Hepatocyte (in vitro differentiated cells): ENCODE measurements at regions not wholly inside any gene's neighbourhood (a gene's known extent, or its start where the extent isn't known, plus 50 kb on each side); places are given as distances from the start of the nearest gene placed in this dataset.

Experiments used
- EZH2 ChIP-seq: fragments of 200-600 bp; sonication (generic); IDR thresholded peaks from 2 replicates; pipeline ENCODE4 v1.6.1; 2016; ENCODE audit warnings: antibody characterized with exemption, mild to moderate bottlenecking, borderline replicate concordance
- EZH2phosphoT487 ChIP-seq: fragments of 200-600 bp; sonication (generic); IDR thresholded peaks from one replicate; pipeline ENCODE4 v1.6.1; 2018; ENCODE audit warnings: antibody characterized with exemption, mild to moderate bottlenecking, low read depth, moderate library complexity; ENCODE audit not compliant: unreplicated experiment, severe bottlenecking
- TF ChIP-seq, protein P1 (sequence below): fragments of 200-600 bp; sonication (generic); IDR thresholded peaks from 2 replicates; pipeline ENCODE4 v1.5.1; 2016; ENCODE audit warnings: antibody characterized with exemption, mild to moderate bottlenecking; ENCODE audit not compliant: poor library complexity

DNA sequence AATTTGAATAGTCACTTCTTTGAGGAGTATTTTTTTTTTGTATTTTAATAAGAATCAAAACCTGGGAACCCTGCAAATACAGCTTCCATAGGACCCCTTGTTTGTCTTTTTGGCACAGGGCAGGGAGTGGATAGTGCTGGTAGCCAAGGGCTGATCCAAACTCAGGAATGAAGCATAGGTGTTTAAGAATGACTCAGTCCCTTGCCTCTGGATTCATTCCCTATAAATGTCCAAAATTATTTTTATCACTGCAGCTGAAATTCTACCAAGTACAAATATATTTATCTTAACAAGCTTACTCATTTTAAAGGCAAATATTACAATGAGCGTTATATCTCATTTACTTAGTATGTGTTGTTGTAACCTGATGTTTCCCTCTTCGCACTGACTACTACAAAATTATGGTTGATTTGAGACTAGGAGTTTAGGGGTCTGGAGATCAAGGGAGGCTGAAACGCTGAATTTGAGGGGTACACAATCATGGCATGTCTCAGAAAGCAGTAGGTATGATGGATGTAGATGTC, 278.6 kb upstream of the LYPLAL1 start:
- TF ChIP-seq EZH2phosphoT487 (no peak), EZH2 (no peak)
- TF ChIP-seq, protein P1, sequence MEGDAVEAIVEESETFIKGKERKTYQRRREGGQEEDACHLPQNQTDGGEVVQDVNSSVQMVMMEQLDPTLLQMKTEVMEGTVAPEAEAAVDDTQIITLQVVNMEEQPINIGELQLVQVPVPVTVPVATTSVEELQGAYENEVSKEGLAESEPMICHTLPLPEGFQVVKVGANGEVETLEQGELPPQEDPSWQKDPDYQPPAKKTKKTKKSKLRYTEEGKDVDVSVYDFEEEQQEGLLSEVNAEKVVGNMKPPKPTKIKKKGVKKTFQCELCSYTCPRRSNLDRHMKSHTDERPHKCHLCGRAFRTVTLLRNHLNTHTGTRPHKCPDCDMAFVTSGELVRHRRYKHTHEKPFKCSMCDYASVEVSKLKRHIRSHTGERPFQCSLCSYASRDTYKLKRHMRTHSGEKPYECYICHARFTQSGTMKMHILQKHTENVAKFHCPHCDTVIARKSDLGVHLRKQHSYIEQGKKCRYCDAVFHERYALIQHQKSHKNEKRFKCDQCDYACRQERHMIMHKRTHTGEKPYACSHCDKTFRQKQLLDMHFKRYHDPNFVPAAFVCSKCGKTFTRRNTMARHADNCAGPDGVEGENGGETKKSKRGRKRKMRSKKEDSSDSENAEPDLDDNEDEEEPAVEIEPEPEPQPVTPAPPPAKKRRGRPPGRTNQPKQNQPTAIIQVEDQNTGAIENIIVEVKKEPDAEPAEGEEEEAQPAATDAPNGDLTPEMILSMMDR = no peak
